Heart left ventricle (tissue), 16 donors: ENCODE measurements at regions not wholly inside any gene's neighbourhood (a gene's known extent, or its start where the extent isn't known, plus 50 kb on each side); places are given as distances from the start of the nearest gene placed in this dataset.

Experiments used
- ATAC-seq, 4 donors: fragments of 200-7000 bp; cut with Tn5 transposase; one replicate each; pipeline ENCODE4 v1.9.1; 2020 to 2022; ENCODE audit warnings: moderate library complexity in 4 of 4, mild to moderate bottlenecking in 3 of 4, moderate number of reproducible peaks in 1 of 4
- DNase-seq, 5 donors: peaks; one replicate each; pipeline ENCODE4 v3.0.0-alpha.2; 2020
- H3K27ac ChIP-seq, 12 donors: fragments of 200-600 bp; sonication (generic) in 4 of 12; one replicate each; pipeline versions ENCODE4 v1.5.0 to v1.8.0; 2016 to 2022; ENCODE audit warnings: mild to moderate bottlenecking in 2 of 12
- H3K27me3 ChIP-seq, 9 donors: fragments of 200-600 bp; sonication (generic) in 2 of 9; one replicate each; pipeline versions ENCODE4 v1.5.1 to v1.8.0; 2016 to 2022; ENCODE audit warnings: mild to moderate bottlenecking in 3 of 9
- H3K36me3 ChIP-seq, 9 donors: fragments of 200-600 bp; sonication (generic) in 2 of 9; one replicate each; pipeline versions ENCODE4 v1.5.0 to v1.8.0; 2018 to 2022; ENCODE audit warnings: mild to moderate bottlenecking in 2 of 9
- H3K4me1 ChIP-seq, 12 donors: fragments of 200-600 bp; sonication (generic) in 4 of 12; one replicate each; pipeline versions ENCODE4 v1.5.0 to v1.8.0; 2016 to 2022; ENCODE audit warnings: mild to moderate bottlenecking in 3 of 12
- H3K4me3 ChIP-seq, 12 donors: fragments of 200-600 bp; sonication (generic) in 4 of 12; one replicate each; pipeline versions ENCODE4 v1.5.0 to v1.8.0; 2017 to 2022; ENCODE audit warnings: mild to moderate bottlenecking in 9 of 12, moderate library complexity in 4 of 12
- H3K9me3 ChIP-seq, 12 donors: fragments of 200-600 bp; sonication (generic) in 4 of 12; one replicate each; pipeline versions ENCODE4 v1.5.0 to v1.8.0; 2016 to 2022; ENCODE audit warnings: mild to moderate bottlenecking in 1 of 12
- POLR2A ChIP-seq, 2 donors: fragments of 450-650 bp; IDR thresholded peaks; one replicate each; pipeline ENCODE4 v1.6.1; 2017; ENCODE audit warnings: antibody characterized with exemption in 2 of 2, mild to moderate bottlenecking in 2 of 2, moderate library complexity in 2 of 2
- WGBS, 4 donors: extraction: QIAGEN DNeasy Blood & Tissue Kit in 2 of 4; methylation state at CpG; one replicate each; pipeline versions ENCODE4 v1.1.5 to v1.1.7; 2013 to 2018; 5-methylcytosine and 5-hydroxymethylcytosine counted together
- intact Hi-C, 10 donors: fragments of 100-400 bp; cut with DNase I; formaldehyde crosslinking; loops; one replicate each; pipeline versions ENCODE4 v1.11.1 to v1.14.2; 2022
- TF ChIP-seq, protein P1 (sequence below), 12 donors: fragments of 200-600 bp; sonication (generic) in 4 of 12; IDR thresholded peaks; one replicate each; pipeline versions ENCODE4 v1.5.0 to v1.8.0; 2018 to 2022; ENCODE audit warnings: antibody characterized with exemption in 12 of 12, mild to moderate bottlenecking in 5 of 12
- donor health status: ischemic (EF 13 %, LVEDD 7.1; RV severe dilation, severe dysfunction).
- donor health status: healthy with polysubstance abuse.
- donor health status: DM: no; HTN: yes; CAD: no.
- donor health status: DM: no; HTN: no; CAD: no.
- donor health status: ischemic (EF 25% LVEDD 6.9; RV normal size, moderate dysfunction).
- donor health status: ischemic (EF 25% LVEDD 5.7; RV mildly dilated, moderate dysfunction).
- donor health status: healthy.
- donor health status: DM: yes; HTN: yes; CAD: no.
- donor health status: ischemic (EF 35%, LVEDD 5.7; RV mildly dilated, moderate dysfunction).
- donor health status: nonischemic (EF 11% LVEDD 7.7; RV severe dilation, severe dysfunction).
- donor health status: DM: yes; HTN: yes; CAD: no.
- donor health status: PGD.
- donor health status: ischemic (EF 29% LVEDD 5.4; RV normal size, mild dysfunction).
- donor health status: nonischemic (EF 23%, LVEDD 6.1; RV moderate dilation, normal function).

DNA sequence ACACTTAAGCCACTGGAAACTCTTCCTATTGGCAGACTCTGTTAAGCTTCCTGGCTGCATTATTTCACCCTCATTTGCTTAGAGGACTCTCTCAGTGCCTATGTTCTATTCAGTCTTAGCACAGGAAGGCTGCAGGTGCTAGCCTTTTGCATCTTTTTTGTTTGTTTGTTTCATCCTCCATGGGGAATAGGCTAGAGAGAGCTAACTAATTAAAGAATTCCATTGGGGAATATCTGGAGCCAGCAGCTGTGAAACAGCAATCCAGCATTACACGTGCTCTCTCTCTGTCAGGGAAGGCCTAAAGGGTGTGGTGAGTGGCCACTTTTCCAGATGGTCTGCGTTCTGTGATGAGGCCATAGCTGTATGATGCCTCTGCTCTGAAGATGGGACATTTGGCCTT is 633.6 kb downstream of the SPRY1 start:
- ATAC-seq = peak; percentile 89 to 95 (median 94)
- 25 to 46% (median 35%) methylated on average over 2 of the region's 2 CpGs for WGBS, 4 donors
- H3K36me3 ChIP-seq = no peaks in the 10 kb centered on the region
- H3K27me3 ChIP-seq = no peaks in the 10 kb centered on the region
- TF ChIP-seq POLR2A (IDR thresholded peaks at IDR 0.05) = no peak
- TF ChIP-seq, protein P1, sequence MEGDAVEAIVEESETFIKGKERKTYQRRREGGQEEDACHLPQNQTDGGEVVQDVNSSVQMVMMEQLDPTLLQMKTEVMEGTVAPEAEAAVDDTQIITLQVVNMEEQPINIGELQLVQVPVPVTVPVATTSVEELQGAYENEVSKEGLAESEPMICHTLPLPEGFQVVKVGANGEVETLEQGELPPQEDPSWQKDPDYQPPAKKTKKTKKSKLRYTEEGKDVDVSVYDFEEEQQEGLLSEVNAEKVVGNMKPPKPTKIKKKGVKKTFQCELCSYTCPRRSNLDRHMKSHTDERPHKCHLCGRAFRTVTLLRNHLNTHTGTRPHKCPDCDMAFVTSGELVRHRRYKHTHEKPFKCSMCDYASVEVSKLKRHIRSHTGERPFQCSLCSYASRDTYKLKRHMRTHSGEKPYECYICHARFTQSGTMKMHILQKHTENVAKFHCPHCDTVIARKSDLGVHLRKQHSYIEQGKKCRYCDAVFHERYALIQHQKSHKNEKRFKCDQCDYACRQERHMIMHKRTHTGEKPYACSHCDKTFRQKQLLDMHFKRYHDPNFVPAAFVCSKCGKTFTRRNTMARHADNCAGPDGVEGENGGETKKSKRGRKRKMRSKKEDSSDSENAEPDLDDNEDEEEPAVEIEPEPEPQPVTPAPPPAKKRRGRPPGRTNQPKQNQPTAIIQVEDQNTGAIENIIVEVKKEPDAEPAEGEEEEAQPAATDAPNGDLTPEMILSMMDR (IDR thresholded peaks at IDR 0.05) = no peak
- DNase-seq = peak in 4 of 5 donors; percentile 47 to 71 (median 51)
- intact Hi-C loops = loop anchor here in 1 of 10 donors (10.0 kb wide), 1 partner anchor 285 kb away; no protein-coding TSS in a partner anchor
- peak overlapping the region; percentile 4 to 72 (median 28) for H3K27ac ChIP-seq
- no peak overlapping the region for H3K4me3 ChIP-seq
- H3K4me1 ChIP-seq = peaks cover 0 to 35% (median 12%) of the 10 kb centered on the region in 12 donors
- no peaks in the 10 kb centered on the region for H3K9me3 ChIP-seq

DNA sequence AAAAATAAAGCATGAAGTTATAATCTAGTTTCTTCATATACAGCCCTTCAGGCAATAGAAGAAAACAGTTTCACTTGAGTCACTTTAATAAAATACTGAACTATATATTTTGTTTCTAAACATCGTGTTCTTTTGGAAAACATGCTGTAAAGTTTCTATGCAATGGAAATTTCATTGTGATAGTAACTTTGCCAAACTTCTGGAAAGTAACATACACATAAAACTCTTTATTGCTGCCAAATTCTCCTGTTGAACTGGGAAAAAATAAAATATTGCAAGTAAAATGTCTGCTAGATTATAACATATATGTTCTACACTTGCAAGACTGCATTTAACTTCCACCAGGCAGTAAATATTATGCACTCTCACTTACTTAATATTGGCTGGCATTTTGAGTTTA is 635.4 kb downstream of the SPRY1 start:
- Histone ChIP-seq H3K36me3 (no peaks in the 10 kb centered on the region), H3K9me3 (no peaks in the 10 kb centered on the region), H3K27me3 (no peaks in the 10 kb centered on the region), H3K4me3 (no peak overlapping the region), H3K4me1 (peaks cover 0 to 44% (median 12%) of the 10 kb centered on the region in 12 donors), H3K27ac (no peak overlapping the region)
- 66 to 86% (median 76%) methylated on average over 1 of the region's 1 CpG for WGBS, 4 donors
- ATAC-seq (no peak), DNase-seq (no peak)
- TF ChIP-seq POLR2A (IDR thresholded peaks at IDR 0.05) = no peak
- TF ChIP-seq, protein P1 (IDR thresholded peaks at IDR 0.05) = no peak
- intact Hi-C loops = loop anchor here in 1 of 10 donors (10.0 kb wide), 1 partner anchor 287 kb away; no protein-coding TSS in a partner anchor

DNA sequence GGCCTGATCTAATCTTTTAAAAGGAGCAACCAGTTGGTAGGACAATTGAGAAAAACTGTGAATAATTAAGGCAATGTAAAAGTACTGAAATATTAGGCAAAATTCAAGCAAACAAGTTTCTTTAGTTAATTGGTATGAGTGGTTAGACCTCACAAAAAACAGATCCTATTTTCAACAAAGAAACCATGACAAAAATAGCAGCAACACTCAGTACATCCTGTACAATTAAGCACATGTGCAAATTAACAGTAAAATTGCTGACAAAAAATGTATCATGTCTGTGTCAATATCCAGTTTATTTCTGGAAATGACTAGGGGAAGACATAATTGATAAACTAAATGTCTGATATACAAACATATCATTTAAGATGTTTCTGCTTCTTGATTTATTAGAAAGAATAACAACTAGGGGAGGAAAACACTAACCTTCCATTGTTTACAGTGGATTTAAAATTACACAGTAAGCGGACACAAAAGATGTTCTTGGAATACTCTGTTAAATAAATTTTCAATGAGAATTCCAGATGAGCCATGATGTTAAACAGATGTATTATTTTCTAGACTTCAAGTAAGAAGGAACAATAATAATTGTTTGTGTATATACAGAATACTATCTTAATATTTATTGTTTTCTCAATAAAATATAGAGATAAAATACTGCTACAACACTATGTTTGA is 638.9 kb downstream of the SPRY1 start:
- Histone ChIP-seq H3K27ac (peak overlapping the region; percentile 25 to 75 (median 64)), H3K4me3 (no peak overlapping the region), H3K4me1 (peaks cover 0 to 20% (median 4%) of the 10 kb centered on the region in 12 donors), H3K9me3 (peaks cover 0 to 4% (median 0%) of the 10 kb centered on the region in 12 donors), H3K36me3 (no peaks in the 10 kb centered on the region), H3K27me3 (no peaks in the 10 kb centered on the region)
- TF ChIP-seq, protein P1 (IDR thresholded peaks at IDR 0.05) = no peak
- TF ChIP-seq POLR2A (IDR thresholded peaks at IDR 0.05) = no peak
- WGBS, 4 donors = 42 to 54% (median 52%) methylated on average over 1 of the region's 1 CpG
- DNase-seq = no peak
- intact Hi-C loops = loop anchor here in 1 of 10 donors (10.0 kb wide), 1 partner anchor 291 kb away; no protein-coding TSS in a partner anchor
- ATAC-seq = peak in 3 of 4 donors; percentile 29 to 60 (median 51)

DNA sequence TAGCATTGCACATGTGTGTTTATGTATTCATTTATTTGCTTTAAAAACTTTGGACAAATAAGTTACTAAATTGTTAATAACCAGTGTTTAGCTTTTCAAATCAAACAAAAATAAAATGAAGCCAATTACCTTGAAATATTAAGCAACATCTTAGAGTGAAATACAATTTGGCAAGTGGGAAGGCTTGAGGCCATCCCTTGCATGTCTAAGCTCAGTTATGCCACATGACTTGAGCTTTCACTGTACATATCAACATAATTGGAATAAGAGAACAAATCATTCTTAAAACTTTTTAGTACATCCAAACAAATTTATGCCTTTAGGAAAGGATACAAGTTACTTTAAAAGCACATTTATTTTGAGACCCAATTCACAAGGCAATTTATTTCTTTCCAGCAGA is 640.6 kb downstream of the SPRY1 start:
- DNase-seq (no peak), ATAC-seq (no peak)
- Histone ChIP-seq H3K27ac (no peak overlapping the region), H3K4me3 (no peak overlapping the region), H3K4me1 (peaks cover 0 to 16% (median 4%) of the 10 kb centered on the region in 12 donors), H3K27me3 (no peaks in the 10 kb centered on the region), H3K9me3 (peaks cover 0 to 4% (median 0%) of the 10 kb centered on the region in 12 donors), H3K36me3 (no peaks in the 10 kb centered on the region)
- intact Hi-C loops = loop anchor here in 1 of 10 donors (10.0 kb wide), 1 partner anchor 292 kb away; no protein-coding TSS in a partner anchor
- TF ChIP-seq POLR2A (IDR thresholded peaks at IDR 0.05) = no peak
- TF ChIP-seq, protein P1 (IDR thresholded peaks at IDR 0.05) = no peak
